GM10266 (cell line): ENCODE measurements at regions not wholly inside any gene's neighbourhood (a gene's known extent, or its start where the extent isn't known, plus 50 kb on each side); places are given as distances from the start of the nearest gene placed in this dataset.

Experiments used
- DNase-seq: peaks from one replicate; pipeline ENCODE4 v3.0.0; 2012; ENCODE audit errors: extremely low spot score
- TF ChIP-seq, protein P1 (sequence below): IDR thresholded peaks from 2 replicates; pipeline ENCODE4 v1.5.1; 2012; ENCODE audit warnings: mild to moderate bottlenecking, low read depth; ENCODE audit not compliant: control insufficient read depth, insufficient read depth; ENCODE audit errors: missing control alignments

DNA sequence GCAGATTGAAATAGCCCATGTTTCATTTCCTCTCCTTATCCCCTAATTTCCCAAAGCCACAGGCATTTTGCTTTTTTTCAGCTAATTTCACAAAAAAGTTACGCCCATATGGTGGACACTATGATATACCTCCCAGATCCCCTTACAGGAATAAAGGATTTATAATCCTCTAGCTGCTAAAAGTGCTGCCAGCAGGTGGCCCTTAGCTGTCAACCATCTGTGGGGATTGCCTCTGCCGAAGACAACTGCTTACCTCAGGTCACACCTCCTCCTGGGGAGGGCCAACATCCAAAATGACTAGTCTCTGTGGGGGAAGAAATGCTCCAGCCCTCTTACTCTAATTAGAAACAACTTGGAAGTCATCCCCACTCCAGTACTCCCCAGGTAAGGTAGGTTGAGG is 61.0 kb upstream of the EPB41L3 start:
- TF ChIP-seq, protein P1, sequence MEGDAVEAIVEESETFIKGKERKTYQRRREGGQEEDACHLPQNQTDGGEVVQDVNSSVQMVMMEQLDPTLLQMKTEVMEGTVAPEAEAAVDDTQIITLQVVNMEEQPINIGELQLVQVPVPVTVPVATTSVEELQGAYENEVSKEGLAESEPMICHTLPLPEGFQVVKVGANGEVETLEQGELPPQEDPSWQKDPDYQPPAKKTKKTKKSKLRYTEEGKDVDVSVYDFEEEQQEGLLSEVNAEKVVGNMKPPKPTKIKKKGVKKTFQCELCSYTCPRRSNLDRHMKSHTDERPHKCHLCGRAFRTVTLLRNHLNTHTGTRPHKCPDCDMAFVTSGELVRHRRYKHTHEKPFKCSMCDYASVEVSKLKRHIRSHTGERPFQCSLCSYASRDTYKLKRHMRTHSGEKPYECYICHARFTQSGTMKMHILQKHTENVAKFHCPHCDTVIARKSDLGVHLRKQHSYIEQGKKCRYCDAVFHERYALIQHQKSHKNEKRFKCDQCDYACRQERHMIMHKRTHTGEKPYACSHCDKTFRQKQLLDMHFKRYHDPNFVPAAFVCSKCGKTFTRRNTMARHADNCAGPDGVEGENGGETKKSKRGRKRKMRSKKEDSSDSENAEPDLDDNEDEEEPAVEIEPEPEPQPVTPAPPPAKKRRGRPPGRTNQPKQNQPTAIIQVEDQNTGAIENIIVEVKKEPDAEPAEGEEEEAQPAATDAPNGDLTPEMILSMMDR, result no peak
- no peak for DNase-seq

DNA sequence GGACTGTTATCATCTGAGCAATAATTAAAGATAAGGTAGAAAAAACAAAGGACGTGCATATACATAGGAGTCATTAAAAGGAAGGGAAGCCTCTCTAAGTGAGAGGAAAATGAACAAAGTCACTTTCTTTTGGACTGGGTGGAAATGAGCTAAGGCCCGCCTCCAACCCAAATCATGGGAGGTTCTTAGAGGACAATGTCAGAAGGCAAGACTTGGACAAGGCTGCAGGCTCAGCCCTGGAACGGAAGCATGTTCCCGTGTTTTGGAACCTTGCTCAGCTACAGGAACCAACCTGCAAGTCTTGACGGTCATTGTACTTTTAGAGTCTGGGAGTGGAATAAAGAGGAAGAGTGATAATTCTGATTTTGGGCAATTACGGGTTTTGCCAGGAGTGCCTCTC is 59.4 kb upstream of the EPB41L3 start:
- DNase-seq, result no peak
- TF ChIP-seq, protein P1, result no peak

DNA sequence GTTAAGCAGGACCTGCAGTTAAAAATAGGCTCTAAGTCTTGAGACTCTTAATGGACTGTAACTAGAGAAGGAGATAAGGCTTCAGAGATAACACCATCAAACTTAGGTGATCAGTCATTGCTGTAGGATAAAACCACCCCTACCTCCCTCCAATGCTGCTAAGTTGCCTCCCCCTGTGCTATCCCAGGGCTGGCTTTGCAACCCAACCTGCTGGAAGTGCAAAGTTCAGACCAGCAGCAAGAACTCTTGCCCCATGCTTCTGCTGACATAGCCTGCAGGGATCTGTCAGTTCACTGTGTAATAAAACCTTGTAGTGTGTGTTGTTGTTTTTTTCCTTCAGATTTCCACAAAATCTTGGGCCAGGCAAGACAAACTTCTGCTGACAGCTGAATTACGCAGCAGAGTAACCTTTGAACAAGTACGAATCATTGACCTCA is 57.4 kb upstream of the EPB41L3 start:
- TF ChIP-seq, protein P1, result no peak
- no peak for DNase-seq

DNA sequence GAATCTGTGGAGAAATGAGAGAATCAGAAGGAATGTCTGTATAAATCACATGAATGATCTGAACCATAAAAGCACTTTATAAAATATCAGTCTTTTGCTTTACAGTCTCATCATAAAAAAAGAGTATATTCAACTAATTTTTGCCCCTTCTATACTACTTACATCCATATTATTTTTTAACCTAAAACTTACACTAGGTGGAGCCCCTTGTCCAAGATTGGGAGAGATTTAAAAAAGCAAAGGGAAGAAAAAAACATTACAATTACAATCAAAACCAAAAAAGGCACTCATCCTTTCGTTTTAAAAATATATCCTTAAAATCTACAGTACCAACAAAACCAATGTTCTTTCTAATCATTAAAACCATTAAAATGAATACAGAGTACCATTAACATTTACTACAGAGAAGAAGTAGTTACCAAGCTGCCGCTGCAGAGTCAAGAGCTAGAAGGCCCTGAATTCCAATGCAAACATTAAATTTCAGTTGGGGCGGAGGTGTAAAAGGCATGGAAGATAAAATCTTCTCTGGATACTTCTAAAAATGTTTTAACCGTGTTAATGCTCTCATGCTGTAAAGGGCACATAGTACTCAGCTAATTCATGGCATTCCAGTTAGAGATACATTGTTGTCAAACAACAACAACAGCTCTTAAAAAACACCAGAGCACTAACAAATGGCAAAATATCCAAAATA is 56.7 kb upstream of the EPB41L3 start:
- no peak for DNase-seq
- TF ChIP-seq, protein P1, result no peak

DNA sequence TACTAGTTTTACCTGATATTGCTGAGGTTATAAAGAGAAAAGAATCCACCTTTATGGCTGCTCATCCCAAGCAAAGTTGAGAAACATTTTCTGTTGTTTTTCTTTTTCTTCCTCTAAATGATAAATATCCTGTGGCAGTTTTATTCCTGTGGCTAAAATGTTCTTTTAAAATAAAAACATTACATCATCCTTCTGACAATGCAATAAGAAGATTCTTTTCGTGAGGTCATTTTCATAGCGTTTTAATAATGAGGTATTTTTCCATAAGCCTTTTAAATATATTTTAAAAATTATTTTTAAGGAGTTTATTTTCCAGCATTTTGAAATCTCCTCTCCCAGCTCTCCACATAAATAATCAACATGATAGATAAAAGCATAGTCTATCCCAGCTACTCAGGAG is 52.8 kb upstream of the EPB41L3 start:
- DNase-seq, result no peak
- TF ChIP-seq, protein P1, result no peak
